Natural killer cell treated with Interleukin-12 subunit alpha and Interleukin-12 subunit beta and Interleukin-15 and Interleukin-18, amount 100 ng/mL, for 72 hours (primary cell): ENCODE measurements at regions not wholly inside any gene's neighbourhood (a gene's known extent, or its start where the extent isn't known, plus 50 kb on each side); places are given as distances from the start of the nearest gene placed in this dataset.

Experiments used
- ATAC-seq, 2 donors: fragments of 150-1000 bp; cut with Tn5 transposase in 1 of 2; sonication (Bioruptor Pico), chemical (Tn5 transposase) in 1 of 2; 2 replicates each; pipeline ENCODE4 v1.10.0; 2021
- DNase-seq: peaks from one replicate; pipeline ENCODE4 v3.0.0; 2022; ENCODE audit warnings: low spot score
- H3K27ac Mint-ChIP-seq, 2 donors: 1 replicate in 1 of 2; 2 replicates in 1 of 2; pipeline ENCODE4 v1.8.0; 2022; ENCODE audit warnings: mixed read lengths in 2 of 2, mild to moderate bottlenecking in 1 of 2, moderate library complexity in 1 of 2
- H3K27me3 Mint-ChIP-seq, 2 donors: 1 replicate in 1 of 2; 2 replicates in 1 of 2; pipeline ENCODE4 v1.8.0; 2022; ENCODE audit warnings: mixed read lengths in 2 of 2
- H3K36me3 Mint-ChIP-seq: one replicate; pipeline ENCODE4 v1.8.0; 2022; ENCODE audit warnings: mixed read lengths
- H3K4me1 Mint-ChIP-seq, 2 donors: 1 replicate in 1 of 2; 2 replicates in 1 of 2; pipeline ENCODE4 v1.8.0; 2022; ENCODE audit warnings: low read depth in 2 of 2, mixed read lengths in 2 of 2, mild to moderate bottlenecking in 1 of 2
- H3K4me3 Mint-ChIP-seq: one replicate; pipeline ENCODE4 v1.8.0; 2022; ENCODE audit warnings: mixed read lengths
- H3K9me3 Mint-ChIP-seq: 2 replicates; pipeline ENCODE4 v1.8.0; 2022; ENCODE audit warnings: mixed read lengths

- no peak overlapping the region for H3K27ac Mint-ChIP-seq
- H3K4me1 Mint-ChIP-seq: no peaks in the 10 kb centered on the region
These were observed 708.0 kb upstream of the SOX9 start for GRCh38 chr17:71412803-71413202.

GRCh38 chr17:71413935-71414334 is 706.9 kb upstream of the SOX9 start:
- Mint-ChIP-seq H3K4me3 (no peak overlapping the region), H3K27me3 (no peaks in the 10 kb centered on the region), H3K36me3 (no peaks in the 10 kb centered on the region), H3K4me1 (no peaks in the 10 kb centered on the region), H3K9me3 (peaks cover 19% of the 10 kb centered on the region), H3K27ac (no peak overlapping the region)
- DNase-seq: no peak
- no peak for ATAC-seq

More at GRCh38 chr17:71412803-71413202, 708.0 kb upstream of the SOX9 start:
- DNase-seq (no peak), ATAC-seq (no peak)
- Mint-ChIP-seq H3K36me3 (no peaks in the 10 kb centered on the region), H3K4me3 (no peak overlapping the region), H3K27me3 (no peaks in the 10 kb centered on the region), H3K9me3 (peaks cover 16% of the 10 kb centered on the region)

GRCh38 chr17:71417142-71417541 is 703.7 kb upstream of the SOX9 start:
- Mint-ChIP-seq H3K27me3 (no peaks in the 10 kb centered on the region), H3K36me3 (no peaks in the 10 kb centered on the region), H3K27ac (no peak overlapping the region), H3K4me3 (no peak overlapping the region), H3K4me1 (no peaks in the 10 kb centered on the region), H3K9me3 (peaks cover 19% of the 10 kb centered on the region)
- ATAC-seq (no peak), DNase-seq (no peak)

- Mint-ChIP-seq H3K4me3 (no peak overlapping the region), H3K27me3 (no peaks in the 10 kb centered on the region), H3K36me3 (no peaks in the 10 kb centered on the region), H3K4me1 (no peaks in the 10 kb centered on the region), H3K27ac (no peak overlapping the region), H3K9me3 (peaks cover 8% of the 10 kb centered on the region)
- ATAC-seq: no peak
- no peak for DNase-seq
These were observed 697.9 kb upstream of the SOX9 start for GRCh38 chr17:71422968-71423367.

- H3K4me1 Mint-ChIP-seq: no peaks in the 10 kb centered on the region
- H3K27me3 Mint-ChIP-seq: no peaks in the 10 kb centered on the region
- H3K9me3 Mint-ChIP-seq: peaks cover 8% of the 10 kb centered on the region
- no peak overlapping the region for H3K4me3 Mint-ChIP-seq
- ATAC-seq (no peak), DNase-seq (no peak)
- no peaks in the 10 kb centered on the region for H3K36me3 Mint-ChIP-seq
- no peak overlapping the region for H3K27ac Mint-ChIP-seq
These were observed 696.8 kb upstream of the SOX9 start for GRCh38 chr17:71423871-71424546.

- H3K4me1 Mint-ChIP-seq: no peaks in the 10 kb centered on the region
- H3K9me3 Mint-ChIP-seq: peaks cover 8% of the 10 kb centered on the region
- H3K36me3 Mint-ChIP-seq: no peaks in the 10 kb centered on the region
- no peaks in the 10 kb centered on the region for H3K27me3 Mint-ChIP-seq
- ATAC-seq (no peak), DNase-seq (no peak)
- no peak overlapping the region for H3K4me3 Mint-ChIP-seq
- no peak overlapping the region for H3K27ac Mint-ChIP-seq
These were observed 693.0 kb upstream of the SOX9 start for GRCh38 chr17:71427801-71428200.

GRCh38 chr17:71428897-71429296 is 691.9 kb upstream of the SOX9 start:
- no peak for DNase-seq
- no peak overlapping the region for H3K4me3 Mint-ChIP-seq
- no peak for ATAC-seq
- H3K4me1 Mint-ChIP-seq: no peaks in the 10 kb centered on the region
- H3K9me3 Mint-ChIP-seq: peaks cover 4% of the 10 kb centered on the region
- no peaks in the 10 kb centered on the region for H3K36me3 Mint-ChIP-seq
- H3K27me3 Mint-ChIP-seq: no peaks in the 10 kb centered on the region
- no peak overlapping the region for H3K27ac Mint-ChIP-seq

GRCh38 chr17:71430281-71430680 is 690.5 kb upstream of the SOX9 start:
- no peak for ATAC-seq
- H3K4me3 Mint-ChIP-seq: no peak overlapping the region
- no peaks in the 10 kb centered on the region for H3K27me3 Mint-ChIP-seq
- H3K9me3 Mint-ChIP-seq: peaks cover 4% of the 10 kb centered on the region
- no peaks in the 10 kb centered on the region for H3K36me3 Mint-ChIP-seq
- no peak overlapping the region for H3K27ac Mint-ChIP-seq
- no peak for DNase-seq
- no peaks in the 10 kb centered on the region for H3K4me1 Mint-ChIP-seq

GRCh38 chr17:71431146-71431545 is 689.7 kb upstream of the SOX9 start:
- H3K27ac Mint-ChIP-seq: no peak overlapping the region

GRCh38 chr17:71432378-71433315 is 688.2 kb upstream of the SOX9 start:
- Mint-ChIP-seq H3K9me3 (peaks cover 4% of the 10 kb centered on the region), H3K4me1 (no peaks in the 10 kb centered on the region), H3K4me3 (no peak overlapping the region), H3K27me3 (no peaks in the 10 kb centered on the region), H3K36me3 (no peaks in the 10 kb centered on the region), H3K27ac (no peak overlapping the region)
- DNase-seq: no peak
- no peak for ATAC-seq

More at GRCh38 chr17:71431146-71431545, 689.7 kb upstream of the SOX9 start:
- DNase-seq (no peak), ATAC-seq (no peak)
- Mint-ChIP-seq H3K36me3 (no peaks in the 10 kb centered on the region), H3K9me3 (peaks cover 4% of the 10 kb centered on the region), H3K4me3 (no peak overlapping the region), H3K4me1 (no peaks in the 10 kb centered on the region), H3K27me3 (no peaks in the 10 kb centered on the region)

GRCh38 chr17:71434716-71435115 is 686.1 kb upstream of the SOX9 start:
- Mint-ChIP-seq H3K4me1 (no peaks in the 10 kb centered on the region), H3K36me3 (peaks cover 5% of the 10 kb centered on the region), H3K9me3 (peaks cover 9% of the 10 kb centered on the region), H3K27me3 (no peaks in the 10 kb centered on the region), H3K4me3 (no peak overlapping the region), H3K27ac (no peak overlapping the region)
- no peak for ATAC-seq
- DNase-seq: no peak

GRCh38 chr17:71436479-71436878 is 684.3 kb upstream of the SOX9 start:
- Mint-ChIP-seq H3K36me3 (peaks cover 5% of the 10 kb centered on the region), H3K4me1 (no peaks in the 10 kb centered on the region)

GRCh38 chr17:71437166-71437565 is 683.7 kb upstream of the SOX9 start:
- Mint-ChIP-seq H3K36me3 (peaks cover 5% of the 10 kb centered on the region), H3K9me3 (peaks cover 9% of the 10 kb centered on the region), H3K4me3 (no peak overlapping the region), H3K27ac (no peak overlapping the region), H3K27me3 (no peaks in the 10 kb centered on the region), H3K4me1 (no peaks in the 10 kb centered on the region)
- ATAC-seq: no peak
- DNase-seq: no peak

More at GRCh38 chr17:71436479-71436878, 684.3 kb upstream of the SOX9 start:
- no peak overlapping the region for H3K4me3 Mint-ChIP-seq
- ATAC-seq (no peak), DNase-seq (no peak)
- H3K27me3 Mint-ChIP-seq: no peaks in the 10 kb centered on the region
- H3K9me3 Mint-ChIP-seq: peaks cover 9% of the 10 kb centered on the region
- no peak overlapping the region for H3K27ac Mint-ChIP-seq

- Mint-ChIP-seq H3K4me3 (no peak overlapping the region), H3K27me3 (no peaks in the 10 kb centered on the region), H3K4me1 (no peaks in the 10 kb centered on the region), H3K27ac (no peak overlapping the region), H3K36me3 (peaks cover 5% of the 10 kb centered on the region), H3K9me3 (peaks cover 9% of the 10 kb centered on the region)
- no peak for ATAC-seq
- DNase-seq: no peak
These were observed 682.1 kb upstream of the SOX9 start for GRCh38 chr17:71438631-71439146.
